ENCODE measurements at regions not wholly inside any gene's neighbourhood (a gene's known extent, or its start where the extent isn't known, plus 50 kb on each side); places are given as distances from the start of the nearest gene placed in this dataset.

GRCh38 chr1:232404981-232405731 lies 224.8 kb downstream of the SIPA1L2 start:
- Histone ChIP-seq H4K20me1 (ENCODE audit: insufficient read depth, low read length) (no peaks in the 10 kb centered on the region), H2BK120ac (ENCODE audit: low read depth, low read length) (no peak overlapping the region), H3K4me1 (ENCODE audit: control insufficient read depth, insufficient read depth, low read length) (no peaks in the 10 kb centered on the region; the same call in 1 of the 2 replicates), H2AK5ac (ENCODE audit: low read depth, low read length) (no peak overlapping the region), H2AFZ (replicated peaks; ENCODE audit: low read length, poor library complexity) (no peak overlapping the region), H3K9me1 (ENCODE audit: insufficient read depth, low read length) (no peaks in the 10 kb centered on the region; the same call in 1 of the 2 replicates), H3K4me3 (ENCODE audit: insufficient read depth, low read depth, low read length) (no peak overlapping the region), H3K9me3 (ENCODE audit: control insufficient read depth, insufficient read depth, low read length) (peaks cover 5% of the 10 kb centered on the region), H3K79me1 (ENCODE audit: low read depth in 1 of 2, low read length in 2 of 2) (no peaks in the 10 kb centered on the region), H3K18ac (ENCODE audit: low read depth, low read length) (no peak overlapping the region), H3K9ac (ENCODE audit: low read depth, low read length) (no peak overlapping the region), H3K4me2 (ENCODE audit: low read depth, low read length) (no peak overlapping the region), H3K4ac (ENCODE audit: low read depth, low read length) (no peak overlapping the region), H3K36me3 (ENCODE audit: control insufficient read depth, insufficient read depth, low read length) (peaks cover 16% of the 10 kb centered on the region; the same call in 1 of the 2 replicates), H2BK15ac (ENCODE audit: low read depth, low read length) (no peak overlapping the region), H4K91ac (ENCODE audit: insufficient read depth, low read depth, low read length) (no peak overlapping the region), H3K27ac (ENCODE audit: insufficient read depth, low read length) (no peak overlapping the region), H3K56ac (ENCODE audit: extremely low read depth, insufficient read depth, low read length) (no peak overlapping the region), H2BK5ac (ENCODE audit: low read depth, low read length, poor library complexity, severe bottlenecking) (no peak overlapping the region), H3K14ac (replicated peaks; ENCODE audit: low read depth, low read length) (no peak overlapping the region), H2AK9ac (replicated peaks; ENCODE audit: low read depth, low read length, poor library complexity) (no peak overlapping the region), H2BK20ac (ENCODE audit: low read depth, low read length) (no peak overlapping the region), H3K23ac (ENCODE audit: low read depth, low read length) (no peak overlapping the region), H3K27me3 (ENCODE audit: control insufficient read depth, insufficient read depth, low read length) (no peaks in the 10 kb centered on the region), H4K8ac (ENCODE audit: low read depth in 2 of 2, low read length in 2 of 2) (no peak overlapping the region), H4K5ac (ENCODE audit: low read depth, low read length) (no peak overlapping the region)
- DNase-seq (no peak), ATAC-seq (ENCODE audit: low read depth) (no peak)
- POLR2A ChIA-PET (ENCODE audit: unreplicated experiment): no interaction called here
- dilution Hi-C loops (cut with HindIII; ENCODE audit: low sequenced_read_pairs, unreplicated experiment) (no loop called here), intact Hi-C loops (cut with micrococcal nuclease) (no loop called here), in situ Hi-C loops (cut with MboI; ENCODE audit: low sequenced_read_pairs) (no loop called here)
- WGBS, 2 experiments (ENCODE audit: extremely low coverage in 2 of 2, insufficient read length in 1 of 2): no CpG with 5 or more reads among the region's 3 CpGs
- BruUV-seq (replicated peaks): no TSS peak
- CTCF ChIA-PET: no interaction called here
- TF ChIP-seq SMC3 (IDR thresholded peaks at IDR 0.05; ENCODE audit: low read depth, low read length): no peak
- TF ChIP-seq CEBPB (IDR thresholded peaks at IDR 0.05; ENCODE audit: low read depth, low read length): no peak
- TF ChIP-seq FOS (IDR thresholded peaks at IDR 0.05; ENCODE audit: low read depth, low read length): no peak
- no peak for TF ChIP-seq CTCF (conservative IDR thresholded peaks at IDR 0.05; ENCODE audit: low read depth, low read length)
- TF ChIP-seq RAD21 (IDR thresholded peaks at IDR 0.05; ENCODE audit: low read length): no peak
- TF ChIP-seq BHLHE40 (IDR thresholded peaks at IDR 0.05; ENCODE audit: low read depth, low read length): no peak
- TF ChIP-seq MXI1 (IDR thresholded peaks at IDR 0.05; ENCODE audit: borderline replicate concordance, low read depth, low read length): no peak
- TF ChIP-seq ELK1 (IDR thresholded peaks at IDR 0.05; ENCODE audit: borderline replicate concordance, low read depth, low read length): no peak
- no peak for TF ChIP-seq POLR2A (IDR thresholded peaks at IDR 0.05; ENCODE audit: low read depth, low read length)
- no peak for TF ChIP-seq RFX5 (IDR thresholded peaks at IDR 0.05; ENCODE audit: low read depth, low read length)
- no peak for TF ChIP-seq USF2 (IDR thresholded peaks at IDR 0.05; ENCODE audit: low read depth, low read length)
- TF ChIP-seq NFE2L2 (IDR thresholded peaks at IDR 0.05; ENCODE audit: low read depth, low read length): no peak
- no peak for TF ChIP-seq MAFK (IDR thresholded peaks at IDR 0.05; ENCODE audit: low read depth, low read length)
- no peak for TF ChIP-seq CHD1 (IDR thresholded peaks at IDR 0.05; ENCODE audit: low read depth, low read length)
- TF ChIP-seq MAZ (IDR thresholded peaks at IDR 0.05; ENCODE audit: borderline replicate concordance, low read depth, low read length): no peak
- no peak for TF ChIP-seq RCOR1 (IDR thresholded peaks at IDR 0.05; ENCODE audit: insufficient replicate concordance, low read length)

Measured in IMR-90 (cell line).